Osteocyte (in vitro differentiated cells): ENCODE measurements at regions not wholly inside any gene's neighbourhood (a gene's known extent, or its start where the extent isn't known, plus 50 kb on each side); places are given as distances from the start of the nearest gene placed in this dataset.

Experiments used
- DNase-seq: peaks from one replicate; pipeline ENCODE4 v3.0.0; 2021; ENCODE audit warnings: mixed read lengths; ENCODE audit not compliant: unreplicated experiment; ENCODE audit errors: extremely low spot score
- H3K27ac Mint-ChIP-seq: one replicate; pipeline ENCODE4 v1.8.0; 2021; ENCODE audit warnings: mild to moderate bottlenecking, mixed read lengths; ENCODE audit not compliant: unreplicated experiment
- H3K27me3 Mint-ChIP-seq: one replicate; pipeline ENCODE4 v1.8.0; 2021; ENCODE audit warnings: mixed read lengths; ENCODE audit not compliant: unreplicated experiment
- H3K36me3 Mint-ChIP-seq: one replicate; pipeline ENCODE4 v1.8.0; 2021; ENCODE audit warnings: mixed read lengths; ENCODE audit not compliant: unreplicated experiment
- H3K4me1 Mint-ChIP-seq: one replicate; pipeline ENCODE4 v1.8.0; 2021; ENCODE audit warnings: mixed read lengths; ENCODE audit not compliant: unreplicated experiment
- H3K4me3 Mint-ChIP-seq: one replicate; pipeline ENCODE4 v1.8.0; 2021; ENCODE audit warnings: mild to moderate bottlenecking, moderate library complexity, mixed read lengths; ENCODE audit not compliant: unreplicated experiment
- H3K9me3 Mint-ChIP-seq: one replicate; pipeline ENCODE4 v1.8.0; 2021; ENCODE audit warnings: mixed read lengths; ENCODE audit not compliant: unreplicated experiment
- TF ChIP-seq, protein P1 (sequence below): fragments of 200-600 bp; sonication (generic); IDR thresholded peaks from 2 replicates; pipeline ENCODE4 v1.5.0; 2021; ENCODE audit warnings: antibody characterized with exemption, mild to moderate bottlenecking, moderate library complexity

GRCh38 chr7:83872501-83872900 is 223.6 kb upstream of the SEMA3E start:
- Mint-ChIP-seq H3K27ac (no peak overlapping the region), H3K9me3 (no peaks in the 10 kb centered on the region), H3K4me1 (peaks cover 5% of the 10 kb centered on the region), H3K36me3 (no peaks in the 10 kb centered on the region), H3K27me3 (no peaks in the 10 kb centered on the region), H3K4me3 (no peak overlapping the region)
- no peak for DNase-seq
- TF ChIP-seq, protein P1, sequence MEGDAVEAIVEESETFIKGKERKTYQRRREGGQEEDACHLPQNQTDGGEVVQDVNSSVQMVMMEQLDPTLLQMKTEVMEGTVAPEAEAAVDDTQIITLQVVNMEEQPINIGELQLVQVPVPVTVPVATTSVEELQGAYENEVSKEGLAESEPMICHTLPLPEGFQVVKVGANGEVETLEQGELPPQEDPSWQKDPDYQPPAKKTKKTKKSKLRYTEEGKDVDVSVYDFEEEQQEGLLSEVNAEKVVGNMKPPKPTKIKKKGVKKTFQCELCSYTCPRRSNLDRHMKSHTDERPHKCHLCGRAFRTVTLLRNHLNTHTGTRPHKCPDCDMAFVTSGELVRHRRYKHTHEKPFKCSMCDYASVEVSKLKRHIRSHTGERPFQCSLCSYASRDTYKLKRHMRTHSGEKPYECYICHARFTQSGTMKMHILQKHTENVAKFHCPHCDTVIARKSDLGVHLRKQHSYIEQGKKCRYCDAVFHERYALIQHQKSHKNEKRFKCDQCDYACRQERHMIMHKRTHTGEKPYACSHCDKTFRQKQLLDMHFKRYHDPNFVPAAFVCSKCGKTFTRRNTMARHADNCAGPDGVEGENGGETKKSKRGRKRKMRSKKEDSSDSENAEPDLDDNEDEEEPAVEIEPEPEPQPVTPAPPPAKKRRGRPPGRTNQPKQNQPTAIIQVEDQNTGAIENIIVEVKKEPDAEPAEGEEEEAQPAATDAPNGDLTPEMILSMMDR = no peak

DNA sequence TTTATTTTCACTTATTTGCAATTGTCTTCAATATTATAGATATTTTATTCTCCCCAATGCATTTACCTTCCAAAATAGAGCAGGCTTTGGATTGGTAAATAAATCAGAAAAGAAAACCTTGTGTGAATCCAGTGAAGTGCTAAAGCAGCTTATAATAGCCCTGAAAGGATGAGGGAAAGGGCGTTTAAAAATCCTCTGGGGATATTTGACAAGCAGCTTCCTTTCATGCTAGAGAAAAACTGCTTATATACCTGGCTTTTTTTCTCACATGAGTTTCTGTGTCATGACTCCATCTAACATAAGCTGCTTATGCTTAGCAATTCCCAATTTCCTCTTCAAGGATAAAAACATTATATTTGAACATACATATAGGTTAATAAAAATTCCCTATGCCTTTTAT is 221.6 kb upstream of the SEMA3E start:
- no peaks in the 10 kb centered on the region for H3K36me3 Mint-ChIP-seq
- H3K9me3 Mint-ChIP-seq = no peaks in the 10 kb centered on the region
- no peaks in the 10 kb centered on the region for H3K4me1 Mint-ChIP-seq
- no peak for DNase-seq
- H3K27me3 Mint-ChIP-seq = no peaks in the 10 kb centered on the region
- H3K27ac Mint-ChIP-seq = no peak overlapping the region
- H3K4me3 Mint-ChIP-seq = no peak overlapping the region
- TF ChIP-seq, protein P1 = no peak

GRCh38 chr7:83866582-83866981 is 217.6 kb upstream of the SEMA3E start:
- H3K9me3 Mint-ChIP-seq = no peaks in the 10 kb centered on the region
- H3K27me3 Mint-ChIP-seq = no peaks in the 10 kb centered on the region
- TF ChIP-seq, protein P1 = no peak
- H3K4me3 Mint-ChIP-seq = no peak overlapping the region
- DNase-seq = no peak
- H3K4me1 Mint-ChIP-seq = no peaks in the 10 kb centered on the region
- H3K27ac Mint-ChIP-seq = no peak overlapping the region
- H3K36me3 Mint-ChIP-seq = no peaks in the 10 kb centered on the region

DNA sequence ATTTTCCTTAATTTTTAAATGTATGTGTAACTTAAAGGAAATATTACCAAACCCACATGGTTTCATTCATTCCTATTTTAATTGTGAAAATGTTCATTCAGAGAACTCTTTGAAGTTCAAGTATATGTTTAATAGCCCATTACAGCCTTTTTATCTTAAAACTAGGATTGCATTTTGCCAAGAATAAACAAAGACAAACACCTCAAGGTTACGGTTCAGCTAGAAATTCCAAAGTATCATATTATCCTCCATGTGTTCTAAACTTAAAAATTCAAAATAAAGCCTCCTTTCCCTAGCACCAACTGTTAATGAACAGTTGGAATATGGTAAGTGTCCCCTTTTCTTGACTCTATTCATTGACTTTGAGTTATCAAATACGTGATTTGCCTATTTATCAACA is 215.6 kb upstream of the SEMA3E start:
- Mint-ChIP-seq H3K4me3 (no peak overlapping the region), H3K27me3 (no peaks in the 10 kb centered on the region), H3K36me3 (no peaks in the 10 kb centered on the region), H3K27ac (no peak overlapping the region), H3K9me3 (no peaks in the 10 kb centered on the region), H3K4me1 (no peaks in the 10 kb centered on the region)
- TF ChIP-seq, protein P1 = no peak
- DNase-seq = no peak

DNA sequence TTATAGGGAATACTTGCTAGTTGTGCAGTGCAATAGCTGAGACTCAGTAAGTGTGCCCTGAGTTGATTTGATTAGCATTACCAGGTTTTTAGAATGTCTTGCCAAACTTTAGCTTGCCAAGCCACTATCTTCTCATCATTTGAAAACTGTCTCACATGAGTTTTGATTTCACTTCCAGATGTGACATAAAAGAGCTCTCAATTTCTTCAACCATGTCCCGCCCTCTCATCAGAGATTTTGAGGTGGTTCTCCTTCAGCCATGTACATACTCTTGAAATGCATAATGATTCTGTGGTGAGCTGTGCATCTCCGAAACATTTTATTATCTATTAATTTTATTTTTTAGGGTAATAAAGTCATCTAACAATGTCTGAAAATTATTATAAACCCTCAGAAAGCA is 215.0 kb upstream of the SEMA3E start:
- Mint-ChIP-seq H3K9me3 (no peaks in the 10 kb centered on the region), H3K27ac (no peak overlapping the region), H3K4me3 (no peak overlapping the region), H3K4me1 (no peaks in the 10 kb centered on the region), H3K36me3 (no peaks in the 10 kb centered on the region), H3K27me3 (no peaks in the 10 kb centered on the region)
- no peak for DNase-seq
- TF ChIP-seq, protein P1 = no peak
